CD14-positive monocyte (primary cell): ENCODE measurements at regions not wholly inside any gene's neighbourhood (a gene's known extent, or its start where the extent isn't known, plus 50 kb on each side); places are given as distances from the start of the nearest gene placed in this dataset.

Experiments
- DNase-seq, 3 donors: peaks; one replicate each; pipeline ENCODE4 v3.0.0-alpha.2; 2011 to 2022
- H2AFZ ChIP-seq: 2 replicates; pipeline ENCODE4 v1.6.0; 2012; ENCODE audit warnings: mild to moderate bottlenecking, low read depth, low read length, inconsistent platforms; ENCODE audit not compliant: insufficient read depth, poor library complexity, severe bottlenecking
- H3K27ac ChIP-seq, 2 donors: 1 replicate in 1 of 2; 2 replicates in 1 of 2; pipeline ENCODE4 v1.5.1; 2012 to 2013; ENCODE audit warnings: low read length in 2 of 2, control low read depth in 1 of 2, inconsistent platforms in 1 of 2, low read depth in 1 of 2, mild to moderate bottlenecking in 1 of 2
- H3K27me3 ChIP-seq, 2 donors: one replicate each; pipeline versions ENCODE4 v1.6.0 to v1.6.1; 2011 to 2013; ENCODE audit warnings: low read length in 2 of 2; ENCODE audit not compliant: control insufficient read depth in 2 of 2, insufficient read depth in 2 of 2
- H3K36me3 ChIP-seq, 2 donors: replicated peaks in 1 of 2; 1 replicate in 1 of 2; 2 replicates in 1 of 2; pipeline versions ENCODE4 v1.5.1 to v1.6.1; 2012 to 2013; ENCODE audit warnings: low read length in 2 of 2, control low read depth in 1 of 2, inconsistent platforms in 1 of 2, mild to moderate bottlenecking in 1 of 2; ENCODE audit not compliant: insufficient read depth in 2 of 2, control insufficient read depth in 1 of 2
- H3K4me1 ChIP-seq, 2 donors: 1 replicate in 1 of 2; 2 replicates in 1 of 2; pipeline versions ENCODE4 v1.5.1 to v1.6.1; 2012 to 2013; ENCODE audit warnings: low read length in 2 of 2, control low read depth in 1 of 2, inconsistent platforms in 1 of 2, mild to moderate bottlenecking in 1 of 2, moderate library complexity in 1 of 2; ENCODE audit not compliant: insufficient read depth in 2 of 2, control insufficient read depth in 1 of 2
- H3K4me2 ChIP-seq: replicated peaks from 2 replicates; pipeline ENCODE3; 2012; ENCODE audit warnings: low read length, moderate library complexity, mild to moderate bottlenecking; ENCODE audit not compliant: poor library complexity, severe bottlenecking; ENCODE audit errors: extremely low read depth
- H3K4me3 ChIP-seq, 3 experiments: fragments of 200-600 bp in 1 of 3; sonication (generic) in 1 of 3; replicated peaks in 1 of 3; 1 replicate in 2 of 3; 2 replicates in 1 of 3; pipeline ENCODE4 v1.5.1; 2011 to 2013; ENCODE audit warnings: low read length in 3 of 3, mild to moderate bottlenecking in 3 of 3, control low read depth in 2 of 3, low read depth in 2 of 3, inconsistent platforms in 1 of 3, moderate library complexity in 1 of 3
- H3K79me2 ChIP-seq: 2 replicates; pipeline ENCODE4 v1.6.0; 2012; ENCODE audit warnings: mild to moderate bottlenecking, control low read depth, inconsistent platforms, low read length, moderate library complexity; ENCODE audit not compliant: insufficient read depth
- H3K9ac ChIP-seq: 2 replicates; pipeline ENCODE4 v1.6.0; 2017; ENCODE audit warnings: low read length, mild to moderate bottlenecking; ENCODE audit not compliant: insufficient read depth, poor library complexity, severe bottlenecking
- H3K9me3 ChIP-seq, 2 donors: replicated peaks in 1 of 2; 1 replicate in 1 of 2; 2 replicates in 1 of 2; pipeline versions ENCODE4 v1.5.1 to v1.6.1; 2012 to 2013; ENCODE audit warnings: low read length in 2 of 2, control low read depth in 1 of 2; ENCODE audit not compliant: control insufficient read depth in 1 of 2, insufficient read depth in 1 of 2
- H4K20me1 ChIP-seq: 2 replicates; pipeline ENCODE4 v1.6.0; 2012; ENCODE audit warnings: mild to moderate bottlenecking, low read length, control low read depth, moderate library complexity; ENCODE audit not compliant: insufficient read depth
- H3K27ac Mint-ChIP-seq, 7 donors: one replicate each; pipeline ENCODE4 v1.8.0; 2020; ENCODE audit warnings: mild to moderate bottlenecking in 7 of 7, mixed read lengths in 7 of 7, moderate library complexity in 6 of 7, inconsistent platforms in 2 of 7
- H3K27me3 Mint-ChIP-seq, 3 donors: one replicate each; pipeline ENCODE4 v1.8.0; 2021 to 2022; ENCODE audit warnings: low read depth in 3 of 3, mild to moderate bottlenecking in 3 of 3, mixed read lengths in 3 of 3, moderate library complexity in 3 of 3, inconsistent platforms in 1 of 3
- H3K36me3 Mint-ChIP-seq, 2 donors: one replicate each; pipeline ENCODE4 v1.8.0; 2020; ENCODE audit warnings: mixed read lengths in 2 of 2, inconsistent platforms in 1 of 2, mild to moderate bottlenecking in 1 of 2
- H3K4me1 Mint-ChIP-seq: one replicate; pipeline ENCODE4 v1.8.0; 2020; ENCODE audit warnings: mild to moderate bottlenecking, mixed read lengths
- H3K4me3 Mint-ChIP-seq, 2 donors: one replicate each; pipeline ENCODE4 v1.8.0; 2020; ENCODE audit warnings: mild to moderate bottlenecking in 2 of 2, mixed read lengths in 2 of 2, moderate library complexity in 1 of 2
- H3K9me3 Mint-ChIP-seq, 7 donors: one replicate each; pipeline ENCODE4 v1.8.0; 2020 to 2022; ENCODE audit warnings: mixed read lengths in 7 of 7, mild to moderate bottlenecking in 6 of 7, moderate library complexity in 6 of 7, inconsistent platforms in 2 of 7
- CTCF ChIP-seq: fragments of 200-600 bp; IDR thresholded peaks from one replicate; pipeline ENCODE4 v1.8.0; 2022; ENCODE audit warnings: antibody characterized with exemption, mild to moderate bottlenecking
- WGBS: methylation state at CpG from one replicate; pipeline ENCODE4 v1.1.5; 2013; ENCODE audit warnings: missing lambda C conversion rate; ENCODE audit not compliant: insufficient coverage; 5-methylcytosine and 5-hydroxymethylcytosine counted together
- intact Hi-C, 2 donors: fragments of 100-400 bp; cut with micrococcal nuclease; formaldehyde crosslinking; loops; one replicate each; pipeline versions ENCODE4 v1.15.0 to v1.15.1; 2023

DNA sequence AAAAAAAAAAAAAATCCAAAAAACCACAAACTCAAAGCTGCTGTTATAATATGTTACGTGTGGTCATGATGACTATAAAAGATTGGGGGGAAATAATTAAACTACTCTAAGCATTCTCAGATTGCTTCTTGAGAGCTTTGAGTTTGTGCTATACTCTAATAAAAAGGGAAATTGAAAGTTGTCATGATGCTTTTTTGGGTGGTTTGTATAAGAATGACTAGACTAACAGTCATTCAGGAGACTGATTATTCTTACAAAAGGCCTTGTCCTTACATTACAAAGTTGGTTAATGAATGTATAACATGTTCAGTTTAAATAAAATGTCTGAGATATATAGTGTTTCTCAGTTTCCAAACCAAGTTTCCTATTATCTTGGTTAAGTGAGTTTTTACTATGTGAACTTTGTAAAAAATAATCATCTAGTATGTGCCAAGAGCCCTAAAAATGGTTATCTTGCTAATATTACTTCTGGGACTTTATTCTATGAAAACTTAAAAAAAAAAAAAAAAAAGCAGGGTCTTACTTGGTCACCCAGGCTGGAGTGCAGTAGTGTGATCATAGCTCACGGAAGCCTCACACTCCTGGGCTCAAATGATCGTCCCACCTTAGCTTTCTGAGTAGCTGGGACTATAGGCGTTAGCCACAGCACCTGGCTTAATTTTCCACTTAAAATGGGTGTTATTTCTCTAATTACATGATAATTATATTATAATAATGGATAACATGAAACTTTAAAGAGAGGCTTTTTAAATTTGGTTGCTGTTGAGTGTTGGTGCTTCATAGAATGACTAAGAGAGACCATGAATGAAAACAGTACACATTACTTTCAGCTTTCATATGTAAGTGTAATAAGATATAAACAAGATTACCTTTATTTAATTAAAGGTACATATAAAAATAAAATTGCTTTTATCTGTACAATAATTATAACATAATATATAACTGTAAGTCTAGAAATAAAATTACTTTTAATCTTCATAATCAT, 459.6 kb upstream of the RGS6 start:
- H3K27ac Mint-ChIP-seq = peak overlapping the region in 1 of 7 donors; percentile 10
- H3K9ac ChIP-seq = no peak overlapping the region

More for the DNA sequence above, 459.6 kb upstream of the RGS6 start:
- Histone ChIP-seq H4K20me1 (peaks cover 48% of the 10 kb centered on the region), H3K27ac (no peak overlapping the region), H3K4me1 (no peaks in the 10 kb centered on the region), H3K4me2 (no peak overlapping the region), H3K4me3 (no peak overlapping the region), H3K36me3 (no peaks in the 10 kb centered on the region), H3K79me2 (peaks cover 7% of the 10 kb centered on the region), H3K9me3 (no peaks in the 10 kb centered on the region), H3K27me3 (no peaks in the 10 kb centered on the region), H2AFZ (no peak overlapping the region)
- no peak for TF ChIP-seq CTCF
- Mint-ChIP-seq H3K4me3 (no peak overlapping the region), H3K36me3 (peaks cover 10 to 30% of the 10 kb centered on the region in 2 donors), H3K9me3 (peaks cover 0 to 6% (median 2%) of the 10 kb centered on the region in 7 donors), H3K4me1 (peaks cover 16% of the 10 kb centered on the region), H3K27me3 (no peaks in the 10 kb centered on the region)
- peak in 1 of 3 donors; percentile 18 for DNase-seq
- intact Hi-C loops = loop anchor here in 1 of 2 donors (10.0 kb wide), 1 partner anchor 148 kb away; the partner anchor contains the start of gene SIPA1L1
- WGBS = no CpG with 5 or more reads among the region's 4 CpGs
